ENCODE measurements at regions not wholly inside any gene's neighbourhood (a gene's known extent, or its start where the extent isn't known, plus 50 kb on each side); places are given as distances from the start of the nearest gene placed in this dataset.

DNA sequence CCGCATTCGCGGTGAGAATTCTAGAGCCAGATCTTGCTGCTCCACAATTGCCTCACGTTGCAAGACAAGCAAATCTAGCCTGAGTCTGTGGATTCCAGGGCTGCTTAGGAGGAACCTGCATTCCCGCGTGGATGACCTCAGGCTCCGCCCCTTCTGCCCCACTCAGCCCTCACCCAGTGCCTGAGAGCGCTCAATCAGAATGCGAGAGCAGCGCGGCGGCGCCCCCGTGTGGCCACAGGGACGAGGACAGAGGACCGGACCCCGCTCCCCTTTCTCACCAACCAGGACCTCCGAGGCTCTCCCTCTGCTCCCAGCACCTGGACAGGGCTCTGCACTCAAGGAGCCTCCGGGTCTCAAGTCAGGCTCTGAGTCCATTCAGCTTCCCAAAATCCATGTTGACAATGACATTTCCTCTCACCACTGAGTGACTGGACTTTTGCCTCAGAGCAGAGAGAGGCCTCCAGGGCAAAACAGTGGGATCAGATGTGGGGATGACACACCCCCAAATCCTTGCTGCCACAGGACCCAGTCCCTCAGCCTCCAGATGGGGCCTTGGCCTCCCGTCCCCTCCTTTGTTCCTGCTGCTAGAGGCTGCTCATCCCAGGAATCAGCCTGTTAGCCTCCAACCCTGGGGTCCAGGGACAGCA, 52.0 kb downstream of the RPP21 start:
- TF ChIP-seq CTCF (IDR thresholded peaks at IDR 0.05; ENCODE audit: low read depth, low read length): peak; percentile 87
- in situ Hi-C loops (cut with HindIII; ENCODE audit: low sequenced_read_pairs): no loop called here
- H3K4me3 ChIP-seq (ENCODE audit: low read depth, low read length): no peak overlapping the region
- peak; percentile 42 for DNase-seq (ENCODE audit: low read depth, low spot score)

- in situ Hi-C loops (cut with HindIII; ENCODE audit: low sequenced_read_pairs): no loop called here
- no peak for DNase-seq (ENCODE audit: low read depth, low spot score)
- TF ChIP-seq CTCF (IDR thresholded peaks at IDR 0.05; ENCODE audit: low read depth, low read length): no peak
- H3K4me3 ChIP-seq (ENCODE audit: low read depth, low read length): no peak overlapping the region
Measured at GRCh38 chr6:30397697-30398096, 52.7 kb downstream of the RPP21 start.

GRCh38 chr6:30399390-30400058, 54.6 kb downstream of the RPP21 start:
- DNase-seq (ENCODE audit: low read depth, low spot score): no peak
- TF ChIP-seq CTCF (IDR thresholded peaks at IDR 0.05; ENCODE audit: low read depth, low read length): no peak
- in situ Hi-C loops (cut with HindIII; ENCODE audit: low sequenced_read_pairs): no loop called here
- no peak overlapping the region for H3K4me3 ChIP-seq (ENCODE audit: low read depth, low read length)

GRCh38 chr6:30405934-30406333, 61.0 kb downstream of the RPP21 start:
- no peak overlapping the region for H3K4me3 ChIP-seq (ENCODE audit: low read depth, low read length)
- in situ Hi-C loops (cut with HindIII; ENCODE audit: low sequenced_read_pairs): no loop called here
- TF ChIP-seq CTCF (IDR thresholded peaks at IDR 0.05; ENCODE audit: low read depth, low read length): no peak
- DNase-seq (ENCODE audit: low read depth, low spot score): no peak

- in situ Hi-C loops (cut with HindIII; ENCODE audit: low sequenced_read_pairs): no loop called here
- no peak for DNase-seq (ENCODE audit: low read depth, low spot score)
- H3K4me3 ChIP-seq (ENCODE audit: low read depth, low read length): no peak overlapping the region
- TF ChIP-seq CTCF (IDR thresholded peaks at IDR 0.05; ENCODE audit: low read depth, low read length): no peak
Measured at GRCh38 chr6:30409184-30409583, 64.2 kb downstream of the RPP21 start.

DNA sequence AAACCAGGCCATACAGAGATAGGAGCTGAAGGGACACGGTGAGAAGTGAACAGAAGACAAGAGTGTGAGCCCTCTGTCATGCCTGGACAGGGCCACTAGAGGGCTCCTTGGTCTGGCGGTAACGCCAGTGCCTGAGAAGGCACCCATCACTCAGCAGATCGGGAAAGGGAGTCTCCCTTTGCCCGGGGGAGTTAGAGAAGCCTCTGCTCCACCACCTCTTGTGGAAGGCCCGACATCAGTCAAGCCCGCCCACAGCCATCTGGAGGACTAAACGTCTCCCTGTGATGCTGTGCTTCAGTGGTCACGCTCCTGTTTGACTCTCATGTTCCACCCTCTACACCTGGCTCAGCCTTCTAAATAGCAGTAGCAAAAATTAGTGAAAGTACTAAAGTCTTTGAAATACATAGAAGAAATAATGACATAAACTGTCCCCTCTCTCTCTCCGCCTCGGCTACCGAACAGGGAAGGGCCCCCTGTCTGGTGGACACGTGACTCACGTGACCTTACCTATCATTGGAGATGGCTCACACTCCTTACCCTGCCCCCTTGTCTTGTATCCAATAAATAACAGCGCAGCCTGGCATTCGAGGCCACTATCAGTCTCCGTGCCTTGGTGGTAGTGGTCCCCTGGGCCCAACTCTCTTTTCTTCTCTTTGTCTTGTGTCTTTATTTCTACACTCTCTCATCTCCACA, 66.7 kb downstream of the RPP21 start:
- H3K4me3 ChIP-seq (ENCODE audit: low read depth, low read length): no peak overlapping the region
- peak; percentile 84 for TF ChIP-seq CTCF (IDR thresholded peaks at IDR 0.05; ENCODE audit: low read depth, low read length)
- in situ Hi-C loops (cut with HindIII; ENCODE audit: low sequenced_read_pairs): no loop called here
- DNase-seq (ENCODE audit: low read depth, low spot score): peak; percentile 41

All from astrocyte of the spinal cord (primary cell).